ENCODE measurements at regions not wholly inside any gene's neighbourhood (a gene's known extent, or its start where the extent isn't known, plus 50 kb on each side); places are given as distances from the start of the nearest gene placed in this dataset.

GRCh38 chr6:141269684-141270083 lies 863.0 kb upstream of the GJE1 start:
- no peak for TF ChIP-seq CTCF (IDR thresholded peaks at IDR 0.05; ENCODE audit: insufficient read depth, low read length, poor library complexity, severe bottlenecking)
- TF ChIP-seq EZH2phosphoT487 (conservative IDR thresholded peaks at IDR 0.05; ENCODE audit: low read length), result no peak
